ENCODE measurements at regions not wholly inside any gene's neighbourhood (a gene's known extent, or its start where the extent isn't known, plus 50 kb on each side); places are given as distances from the start of the nearest gene placed in this dataset.

DNA sequence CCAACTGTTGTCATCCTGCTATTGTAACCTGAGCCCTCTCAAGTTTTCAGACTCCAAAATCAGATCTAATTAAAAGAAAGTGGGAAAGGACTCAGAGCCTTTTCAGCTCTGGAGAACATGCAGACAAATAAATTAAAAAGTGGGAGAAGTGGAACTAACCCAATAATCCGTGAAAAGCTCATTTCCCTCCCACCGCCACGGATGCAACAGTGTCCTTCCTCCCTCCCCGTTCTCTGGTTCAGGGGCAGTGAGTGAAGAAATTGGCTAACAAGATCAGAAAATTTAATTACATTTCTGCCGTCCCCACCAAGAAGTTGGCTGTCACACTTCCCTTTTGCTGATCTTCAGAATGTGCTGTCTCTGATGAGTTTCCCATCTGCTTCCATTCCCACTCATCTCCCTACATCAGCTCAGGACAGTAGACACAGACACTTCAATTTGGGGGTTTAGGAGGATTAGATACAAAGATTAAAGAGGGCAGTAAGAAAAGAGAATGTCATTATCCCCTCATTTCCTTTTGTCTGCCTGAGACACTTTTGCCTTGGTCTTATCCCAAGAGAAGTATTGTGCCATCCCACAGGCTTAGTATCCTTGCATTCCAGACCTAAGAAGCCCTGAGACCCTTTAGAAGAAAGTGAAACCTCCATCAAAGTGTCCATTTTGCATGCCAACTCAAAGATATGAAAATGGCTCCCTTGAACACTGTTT is 335.7 kb upstream of the PPP2R3A start:
- DNase-seq (no peak), ATAC-seq (no peak)
- H3K9me3 ChIP-seq = no peaks in the 10 kb centered on the region
- H3K4me1 ChIP-seq = no peaks in the 10 kb centered on the region
- no peak overlapping the region for H3K27ac ChIP-seq
- H3K36me3 ChIP-seq = no peaks in the 10 kb centered on the region
- H3K4me3 ChIP-seq = no peak overlapping the region
- intact Hi-C loops (cut with DNase I) = no loop called here
- TF ChIP-seq, protein P1, sequence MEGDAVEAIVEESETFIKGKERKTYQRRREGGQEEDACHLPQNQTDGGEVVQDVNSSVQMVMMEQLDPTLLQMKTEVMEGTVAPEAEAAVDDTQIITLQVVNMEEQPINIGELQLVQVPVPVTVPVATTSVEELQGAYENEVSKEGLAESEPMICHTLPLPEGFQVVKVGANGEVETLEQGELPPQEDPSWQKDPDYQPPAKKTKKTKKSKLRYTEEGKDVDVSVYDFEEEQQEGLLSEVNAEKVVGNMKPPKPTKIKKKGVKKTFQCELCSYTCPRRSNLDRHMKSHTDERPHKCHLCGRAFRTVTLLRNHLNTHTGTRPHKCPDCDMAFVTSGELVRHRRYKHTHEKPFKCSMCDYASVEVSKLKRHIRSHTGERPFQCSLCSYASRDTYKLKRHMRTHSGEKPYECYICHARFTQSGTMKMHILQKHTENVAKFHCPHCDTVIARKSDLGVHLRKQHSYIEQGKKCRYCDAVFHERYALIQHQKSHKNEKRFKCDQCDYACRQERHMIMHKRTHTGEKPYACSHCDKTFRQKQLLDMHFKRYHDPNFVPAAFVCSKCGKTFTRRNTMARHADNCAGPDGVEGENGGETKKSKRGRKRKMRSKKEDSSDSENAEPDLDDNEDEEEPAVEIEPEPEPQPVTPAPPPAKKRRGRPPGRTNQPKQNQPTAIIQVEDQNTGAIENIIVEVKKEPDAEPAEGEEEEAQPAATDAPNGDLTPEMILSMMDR (IDR thresholded peaks at IDR 0.05) = no peak
- no peaks in the 10 kb centered on the region for H3K27me3 ChIP-seq

DNA sequence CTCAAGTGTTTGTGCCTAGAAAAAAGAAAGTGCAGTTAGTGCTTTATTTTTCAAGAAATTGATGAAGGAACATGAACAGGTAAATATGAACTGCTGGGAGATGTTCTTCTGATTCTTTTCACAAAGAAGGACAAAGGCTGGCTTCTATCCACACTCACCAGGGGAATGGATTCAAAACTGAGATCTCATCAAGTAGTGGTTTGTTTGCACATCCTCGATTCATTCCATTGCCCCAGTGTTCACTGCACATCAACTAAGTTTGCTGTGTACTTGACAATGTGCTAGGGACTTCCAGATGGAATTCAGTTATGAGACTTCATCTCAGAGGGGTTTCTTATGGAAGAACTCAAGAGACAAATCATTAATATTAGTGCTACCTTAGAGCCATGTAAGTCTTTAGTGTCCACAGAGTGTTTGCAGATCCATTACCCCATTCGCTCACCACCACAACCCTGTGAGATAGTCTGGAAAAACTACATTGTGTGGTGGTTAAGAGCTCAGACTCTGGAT is 332.9 kb upstream of the PPP2R3A start:
- Histone ChIP-seq H3K4me3 (no peak overlapping the region), H3K27ac (no peak overlapping the region)
- TF ChIP-seq, protein P1 (IDR thresholded peaks at IDR 0.05) = no peak

DNA sequence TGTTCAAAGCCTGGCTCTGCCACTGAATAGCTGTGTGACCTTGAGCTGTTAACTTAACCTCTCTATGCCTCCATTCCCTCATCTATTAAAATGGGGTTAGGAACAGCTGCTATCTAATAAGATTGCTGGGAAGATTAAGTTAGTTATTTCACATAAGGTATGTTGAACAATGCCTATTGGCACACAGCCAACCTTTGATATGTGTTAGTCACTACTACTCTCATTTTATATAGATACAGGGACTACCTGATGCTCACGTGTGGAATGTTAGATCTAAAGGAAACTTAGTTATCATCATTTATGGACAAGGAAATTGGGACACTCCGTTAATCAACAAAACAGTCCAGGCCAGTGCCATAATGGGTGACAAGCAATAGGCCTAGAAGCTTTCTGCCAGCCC is 332.4 kb upstream of the PPP2R3A start:
- H3K4me3 ChIP-seq = no peak overlapping the region
- H3K9me3 ChIP-seq = no peaks in the 10 kb centered on the region
- intact Hi-C loops (cut with DNase I) = no loop called here
- TF ChIP-seq, protein P1 (IDR thresholded peaks at IDR 0.05) = no peak
- DNase-seq (no peak), ATAC-seq (no peak)
- no peaks in the 10 kb centered on the region for H3K4me1 ChIP-seq
- no peak overlapping the region for H3K27ac ChIP-seq
- no peaks in the 10 kb centered on the region for H3K36me3 ChIP-seq
- H3K27me3 ChIP-seq = no peaks in the 10 kb centered on the region

More for the DNA sequence above, 332.9 kb upstream of the PPP2R3A start:
- DNase-seq = no peak
- H3K27me3 ChIP-seq = no peaks in the 10 kb centered on the region
- H3K36me3 ChIP-seq = no peaks in the 10 kb centered on the region
- ATAC-seq = no peak
- intact Hi-C loops (cut with DNase I) = no loop called here
- H3K4me1 ChIP-seq = no peaks in the 10 kb centered on the region
- H3K9me3 ChIP-seq = no peaks in the 10 kb centered on the region

DNA sequence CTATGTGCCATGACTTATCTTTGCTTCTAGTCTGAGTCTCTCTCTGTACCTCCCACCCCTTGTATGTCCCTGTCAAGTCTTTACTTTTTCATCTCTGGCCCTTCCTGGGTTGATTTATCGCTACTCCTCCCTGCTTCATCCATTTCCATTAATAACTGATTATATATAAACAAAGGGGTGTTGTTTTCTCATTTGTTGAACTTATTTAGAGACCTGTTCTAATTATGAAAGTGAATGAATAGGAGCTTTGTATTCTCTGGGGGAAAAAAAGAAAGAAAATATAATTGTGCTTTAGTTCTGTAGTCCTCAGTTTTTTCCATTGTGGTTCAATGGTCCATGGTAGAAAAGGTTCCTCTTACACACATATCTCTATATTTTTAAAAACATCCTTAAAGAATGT is 328.9 kb upstream of the PPP2R3A start:
- Histone ChIP-seq H3K4me1 (no peaks in the 10 kb centered on the region), H3K27ac (no peak overlapping the region), H3K27me3 (no peaks in the 10 kb centered on the region), H3K36me3 (no peaks in the 10 kb centered on the region), H3K4me3 (no peak overlapping the region), H3K9me3 (no peaks in the 10 kb centered on the region)
- intact Hi-C loops (cut with DNase I) = no loop called here
- TF ChIP-seq, protein P1 (IDR thresholded peaks at IDR 0.05) = no peak
- no peak for DNase-seq
- ATAC-seq = no peak

DNA sequence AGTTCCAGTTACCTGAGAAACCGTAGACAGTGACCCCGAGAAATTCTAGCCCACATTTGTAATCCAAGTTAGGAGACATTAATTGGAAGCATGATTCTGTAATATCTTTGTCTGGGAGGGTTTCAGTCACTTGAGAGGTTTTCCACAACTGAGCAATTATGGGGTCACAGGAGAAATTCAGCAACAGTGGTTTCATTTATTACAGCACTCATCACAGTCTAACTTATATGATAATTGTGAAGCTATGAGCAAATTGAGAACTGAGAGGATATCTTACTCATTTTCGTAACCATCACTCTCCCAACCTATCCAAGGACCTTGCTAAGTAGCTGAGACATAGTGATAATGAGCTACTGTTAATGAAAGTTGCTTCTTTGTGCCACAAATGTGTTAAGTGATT is 328.5 kb upstream of the PPP2R3A start:
- H3K4me3 ChIP-seq = no peak overlapping the region
- TF ChIP-seq, protein P1 (IDR thresholded peaks at IDR 0.05) = no peak
- DNase-seq = no peak
- intact Hi-C loops (cut with DNase I) = no loop called here
- no peaks in the 10 kb centered on the region for H3K36me3 ChIP-seq
- no peak overlapping the region for H3K27ac ChIP-seq
- H3K9me3 ChIP-seq = no peaks in the 10 kb centered on the region
- H3K4me1 ChIP-seq = no peaks in the 10 kb centered on the region
- H3K27me3 ChIP-seq = no peaks in the 10 kb centered on the region
- no peak for ATAC-seq
